ENCODE measurements at regions not wholly inside any gene's neighbourhood (a gene's known extent, or its start where the extent isn't known, plus 50 kb on each side); places are given as distances from the start of the nearest gene placed in this dataset.

GRCh38 chr11:76604626-76605241 is 65.8 kb downstream of the LRRC32 start:
- no peak for TF ChIP-seq CTCF (IDR thresholded peaks at IDR 0.05)
- no peak for TF ChIP-seq EZH2 (IDR thresholded peaks at IDR 0.05; ENCODE audit: borderline replicate concordance, insufficient read depth, low read depth, low read length, poor library complexity, severe bottlenecking)
